Nephron (organoid): ENCODE measurements at regions not wholly inside any gene's neighbourhood (a gene's known extent, or its start where the extent isn't known, plus 50 kb on each side); places are given as distances from the start of the nearest gene placed in this dataset.
"Not testable (repeated sequence)": the region's sequence is repeated elsewhere in the genome, so short reads cannot be mapped to it uniquely, and the experiment has no call there.

Experiments used
- H3K27ac Mint-ChIP-seq, 3 experiments: 2 replicates each; pipeline ENCODE4 v1.8.0; 2020; ENCODE audit warnings: mixed read lengths in 3 of 3, mild to moderate bottlenecking in 2 of 3, moderate library complexity in 1 of 3
- H3K27me3 Mint-ChIP-seq: 2 replicates; pipeline ENCODE4 v1.8.0; 2021; ENCODE audit warnings: low read depth, mild to moderate bottlenecking, moderate library complexity, mixed read lengths
- H3K36me3 Mint-ChIP-seq: 2 replicates; pipeline ENCODE4 v1.8.0; 2020; ENCODE audit warnings: low read depth, mixed read lengths
- H3K4me1 Mint-ChIP-seq: 2 replicates; pipeline ENCODE4 v1.8.0; 2020; ENCODE audit warnings: mixed read lengths
- H3K4me3 Mint-ChIP-seq, 3 experiments: 2 replicates each; pipeline ENCODE4 v1.8.0; 2020; ENCODE audit warnings: mild to moderate bottlenecking in 3 of 3, mixed read lengths in 3 of 3, moderate library complexity in 2 of 3
- H3K9me3 Mint-ChIP-seq: 2 replicates; pipeline ENCODE4 v1.8.0; 2020; ENCODE audit warnings: mixed read lengths
- TF ChIP-seq, protein P1 (sequence below), 3 experiments: fragments of 200-600 bp; sonication (generic); IDR thresholded peaks; one replicate each; pipeline ENCODE4 v1.5.0; 2021; ENCODE audit warnings: antibody characterized with exemption in 3 of 3; ENCODE audit not compliant: unreplicated experiment in 3 of 3

- H3K27me3 Mint-ChIP-seq: peaks cover 42% of the 10 kb centered on the region
- peaks cover 13% of the 10 kb centered on the region for H3K4me1 Mint-ChIP-seq
- no peak overlapping the region for H3K4me3 Mint-ChIP-seq
- H3K27ac Mint-ChIP-seq: no peak overlapping the region
- peaks cover 2% of the 10 kb centered on the region for H3K9me3 Mint-ChIP-seq
- H3K36me3 Mint-ChIP-seq: no peaks in the 10 kb centered on the region
- TF ChIP-seq, protein P1, sequence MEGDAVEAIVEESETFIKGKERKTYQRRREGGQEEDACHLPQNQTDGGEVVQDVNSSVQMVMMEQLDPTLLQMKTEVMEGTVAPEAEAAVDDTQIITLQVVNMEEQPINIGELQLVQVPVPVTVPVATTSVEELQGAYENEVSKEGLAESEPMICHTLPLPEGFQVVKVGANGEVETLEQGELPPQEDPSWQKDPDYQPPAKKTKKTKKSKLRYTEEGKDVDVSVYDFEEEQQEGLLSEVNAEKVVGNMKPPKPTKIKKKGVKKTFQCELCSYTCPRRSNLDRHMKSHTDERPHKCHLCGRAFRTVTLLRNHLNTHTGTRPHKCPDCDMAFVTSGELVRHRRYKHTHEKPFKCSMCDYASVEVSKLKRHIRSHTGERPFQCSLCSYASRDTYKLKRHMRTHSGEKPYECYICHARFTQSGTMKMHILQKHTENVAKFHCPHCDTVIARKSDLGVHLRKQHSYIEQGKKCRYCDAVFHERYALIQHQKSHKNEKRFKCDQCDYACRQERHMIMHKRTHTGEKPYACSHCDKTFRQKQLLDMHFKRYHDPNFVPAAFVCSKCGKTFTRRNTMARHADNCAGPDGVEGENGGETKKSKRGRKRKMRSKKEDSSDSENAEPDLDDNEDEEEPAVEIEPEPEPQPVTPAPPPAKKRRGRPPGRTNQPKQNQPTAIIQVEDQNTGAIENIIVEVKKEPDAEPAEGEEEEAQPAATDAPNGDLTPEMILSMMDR (IDR thresholded peaks at IDR 0.05; ENCODE audit: unreplicated experiment in 3 of 3): no peak
Measured at GRCh38 chr20:59484228-59484627, 120.1 kb upstream of the PHACTR3 start.

DNA sequence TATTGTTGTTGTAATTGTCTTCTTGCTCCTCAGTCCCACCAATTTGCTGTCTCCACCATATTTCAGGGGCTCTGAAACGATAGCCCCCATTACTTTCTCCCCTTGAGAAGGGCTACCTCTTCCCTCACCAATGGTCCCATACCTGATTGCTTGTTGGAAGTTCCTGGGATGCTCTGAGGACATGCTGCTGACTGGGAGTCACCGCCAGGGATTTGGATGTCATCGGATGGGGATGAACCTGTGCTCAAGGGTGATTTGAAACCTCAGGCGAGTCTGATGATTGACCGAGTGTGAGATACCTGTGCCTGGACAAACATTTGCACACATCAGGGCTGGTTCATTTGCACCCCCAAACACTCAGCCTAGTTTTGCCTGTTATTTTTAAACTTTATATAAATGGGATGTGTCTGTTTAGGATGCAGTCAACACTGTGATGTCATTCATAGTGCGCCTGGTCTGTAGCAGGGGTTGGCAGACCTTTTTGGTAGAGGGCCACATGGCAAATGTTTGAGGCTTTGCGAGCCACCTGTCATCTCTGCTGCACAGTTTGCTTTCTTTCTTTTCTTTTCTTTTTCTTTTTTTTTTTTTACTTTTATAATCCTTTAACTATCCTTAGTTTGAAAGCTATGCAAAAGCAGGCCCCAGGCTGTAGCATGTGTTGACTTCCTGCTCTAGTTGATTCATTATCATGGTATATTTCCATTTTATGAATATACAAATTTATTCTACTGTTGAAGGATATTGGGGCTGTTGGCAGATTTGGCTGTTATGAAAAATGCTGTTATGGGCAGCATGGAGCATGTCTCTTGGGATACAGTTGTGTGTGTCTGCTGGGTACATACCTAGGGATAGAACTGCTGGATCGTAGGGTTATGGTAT lies 118.5 kb upstream of the PHACTR3 start:
- Mint-ChIP-seq H3K9me3 (peaks cover 2% of the 10 kb centered on the region), H3K27ac (no peak overlapping the region), H3K27me3 (peaks cover 43% of the 10 kb centered on the region), H3K4me1 (peaks cover 17% of the 10 kb centered on the region), H3K4me3 (no peak overlapping the region), H3K36me3 (no peaks in the 10 kb centered on the region)
- TF ChIP-seq, protein P1 (IDR thresholded peaks at IDR 0.05; ENCODE audit: unreplicated experiment in 3 of 3): no peak

- H3K9me3 Mint-ChIP-seq, H3K36me3 Mint-ChIP-seq, H3K4me3 Mint-ChIP-seq: not testable (repeated sequence)
- Mint-ChIP-seq H3K4me1 (peaks cover 17% of the 10 kb centered on the region), H3K27me3 (peaks cover 39% of the 10 kb centered on the region), H3K27ac (peak overlapping the region in 1 of 3 experiments; percentile 4)
Measured at GRCh38 chr20:59488459-59488858, 115.9 kb upstream of the PHACTR3 start.

GRCh38 chr20:59490196-59491004 lies 113.9 kb upstream of the PHACTR3 start:
- not testable (repeated sequence) for H3K27ac Mint-ChIP-seq, H3K9me3 Mint-ChIP-seq, H3K36me3 Mint-ChIP-seq, H3K4me3 Mint-ChIP-seq
- peaks cover 17% of the 10 kb centered on the region for H3K4me1 Mint-ChIP-seq
- H3K27me3 Mint-ChIP-seq: peaks cover 50% of the 10 kb centered on the region

- H3K36me3 Mint-ChIP-seq: no peaks in the 10 kb centered on the region
- peaks cover 17% of the 10 kb centered on the region for H3K4me1 Mint-ChIP-seq
- H3K9me3 Mint-ChIP-seq: no peaks in the 10 kb centered on the region
- TF ChIP-seq, protein P1 (IDR thresholded peaks at IDR 0.05; ENCODE audit: unreplicated experiment in 3 of 3): no peak
- no peak overlapping the region for H3K27ac Mint-ChIP-seq
- H3K4me3 Mint-ChIP-seq: no peak overlapping the region
- H3K27me3 Mint-ChIP-seq: peaks cover 54% of the 10 kb centered on the region
Measured at GRCh38 chr20:59491884-59492283, 112.5 kb upstream of the PHACTR3 start.

GRCh38 chr20:59493926-59494325 lies 110.4 kb upstream of the PHACTR3 start:
- Mint-ChIP-seq H3K36me3 (no peaks in the 10 kb centered on the region), H3K27ac (no peak overlapping the region), H3K4me3 (no peak overlapping the region), H3K4me1 (peaks cover 7% of the 10 kb centered on the region), H3K27me3 (peaks cover 58% of the 10 kb centered on the region), H3K9me3 (peaks cover 3% of the 10 kb centered on the region)
- TF ChIP-seq, protein P1 (IDR thresholded peaks at IDR 0.05; ENCODE audit: unreplicated experiment in 3 of 3): no peak
